Mesenchymal stem cell (in vitro differentiated cells and primary cell): ENCODE measurements at regions not wholly inside any gene's neighbourhood (a gene's known extent, or its start where the extent isn't known, plus 50 kb on each side); places are given as distances from the start of the nearest gene placed in this dataset.

Experiments used
- DNase-seq: peaks from one replicate; pipeline ENCODE4 v3.0.0-alpha.2; 2013
- H2AFZ ChIP-seq: one replicate; pipeline ENCODE4 v1.6.1; 2013; ENCODE audit warnings: low read depth, mild to moderate bottlenecking, control low read depth, inconsistent platforms, low read length, moderate library complexity
- H2AK5ac ChIP-seq: 2 replicates; pipeline ENCODE4 v1.6.1; 2013; ENCODE audit warnings: low read length, moderate library complexity, mild to moderate bottlenecking, inconsistent platforms; ENCODE audit not compliant: severe bottlenecking
- H2BK120ac ChIP-seq: one replicate; pipeline ENCODE4 v1.6.1; 2013; ENCODE audit warnings: low read depth, mild to moderate bottlenecking, inconsistent platforms, low read length, moderate library complexity
- H2BK12ac ChIP-seq, 2 experiments: one replicate each; pipeline ENCODE4 v1.6.1; 2013; ENCODE audit warnings: inconsistent platforms in 2 of 2, low read length in 2 of 2, mild to moderate bottlenecking in 2 of 2, moderate library complexity in 2 of 2, control low read depth in 1 of 2
- H2BK15ac ChIP-seq: one replicate; pipeline ENCODE4 v1.6.1; 2013; ENCODE audit warnings: mild to moderate bottlenecking, low read depth, inconsistent platforms; ENCODE audit not compliant: poor library complexity, severe bottlenecking
- H2BK5ac ChIP-seq: 2 replicates; pipeline ENCODE4 v1.6.1; 2013; ENCODE audit warnings: low read depth, mild to moderate bottlenecking, low read length, control low read depth, inconsistent platforms; ENCODE audit not compliant: poor library complexity, severe bottlenecking
- H3K14ac ChIP-seq, 2 experiments: one replicate each; pipeline ENCODE4 v1.6.1; 2013; ENCODE audit warnings: inconsistent platforms in 2 of 2, low read length in 2 of 2, control low read depth in 1 of 2, mild to moderate bottlenecking in 1 of 2, moderate library complexity in 1 of 2
- H3K18ac ChIP-seq, 2 experiments: one replicate each; pipeline ENCODE4 v1.6.1; 2013; ENCODE audit warnings: inconsistent platforms in 2 of 2, low read length in 2 of 2, control low read depth in 1 of 2, low read depth in 1 of 2, mild to moderate bottlenecking in 1 of 2
- H3K23ac ChIP-seq, 2 experiments: one replicate each; pipeline ENCODE4 v1.6.1; 2013; ENCODE audit warnings: inconsistent platforms in 2 of 2, low read length in 2 of 2, mild to moderate bottlenecking in 2 of 2, moderate library complexity in 2 of 2, control low read depth in 1 of 2
- H3K27ac ChIP-seq: 2 replicates; pipeline ENCODE4 v1.5.1; 2013; ENCODE audit warnings: mild to moderate bottlenecking, moderate library complexity, low read length, control low read depth, inconsistent platforms; ENCODE audit not compliant: poor library complexity, severe bottlenecking
- H3K27me3 ChIP-seq, 2 experiments: 2 replicates each; pipeline versions ENCODE4 v1.6.1 to v1.7.0; 2013; ENCODE audit warnings: low read length in 2 of 2, mild to moderate bottlenecking in 2 of 2, moderate library complexity in 2 of 2, control low read depth in 1 of 2, inconsistent platforms in 1 of 2; ENCODE audit not compliant: control insufficient read depth in 1 of 2, insufficient read depth in 1 of 2
- H3K36me3 ChIP-seq, 2 experiments: 2 replicates each; pipeline versions ENCODE4 v1.6.1 to v1.7.0; 2013; ENCODE audit warnings: low read length in 2 of 2, control low read depth in 1 of 2, inconsistent platforms in 1 of 2, low read depth in 1 of 2, mild to moderate bottlenecking in 1 of 2; ENCODE audit not compliant: insufficient read depth in 2 of 2, control insufficient read depth in 1 of 2
- H3K4ac ChIP-seq, 2 experiments: one replicate each; pipeline ENCODE4 v1.6.1; 2013; ENCODE audit warnings: inconsistent platforms in 2 of 2, low read length in 2 of 2, mild to moderate bottlenecking in 2 of 2, moderate library complexity in 2 of 2, control low read depth in 1 of 2, low read depth in 1 of 2
- H3K4me1 ChIP-seq: 2 replicates; pipeline ENCODE4 v1.6.1; 2013; ENCODE audit warnings: low read depth, low read length, control low read depth; ENCODE audit not compliant: control insufficient read depth, insufficient read depth
- H3K4me2 ChIP-seq: 2 replicates; pipeline ENCODE4 v1.6.1; 2013; ENCODE audit warnings: low read length, mild to moderate bottlenecking, inconsistent platforms; ENCODE audit not compliant: poor library complexity, severe bottlenecking
- H3K4me3 ChIP-seq, 2 experiments: 2 replicates each; pipeline versions ENCODE4 v1.5.1 to v1.7.0; 2013; ENCODE audit warnings: low read length in 2 of 2, mild to moderate bottlenecking in 2 of 2, control low read depth in 1 of 2, low read depth in 1 of 2; ENCODE audit not compliant: insufficient read depth in 1 of 2
- H3K79me1 ChIP-seq: replicated peaks from 2 replicates; pipeline ENCODE4 v1.6.1; 2013; ENCODE audit warnings: mild to moderate bottlenecking, control low read depth, low read length, inconsistent platforms; ENCODE audit not compliant: poor library complexity, severe bottlenecking
- H3K9ac ChIP-seq: 2 replicates; pipeline ENCODE4 v1.7.0; 2013; ENCODE audit warnings: mild to moderate bottlenecking, low read length, moderate library complexity
- H3K9me3 ChIP-seq: 2 replicates; pipeline ENCODE4 v1.7.0; 2013; ENCODE audit warnings: mild to moderate bottlenecking, low read length; ENCODE audit not compliant: control insufficient read depth
- H4K8ac ChIP-seq: one replicate; pipeline ENCODE4 v1.6.1; 2013; ENCODE audit warnings: inconsistent platforms, mild to moderate bottlenecking, low read length, moderate library complexity
- H4K91ac ChIP-seq: one replicate; pipeline ENCODE4 v1.6.1; 2013; ENCODE audit warnings: mild to moderate bottlenecking, low read length, inconsistent platforms
- WGBS: methylation state at CpG from one replicate; pipeline ENCODE4 v1.1.7; 2013; ENCODE audit warnings: mixed read lengths; 5-methylcytosine and 5-hydroxymethylcytosine counted together

- no peak overlapping the region for H2BK5ac ChIP-seq
- no peak overlapping the region for H3K9ac ChIP-seq
- no peak for DNase-seq
- H3K4me2 ChIP-seq: no peak overlapping the region
- no peak overlapping the region for H2AFZ ChIP-seq
- WGBS: 70% methylated on average over 11 of the region's 11 CpGs
- H3K79me1 ChIP-seq: no peaks in the 10 kb centered on the region
- no peak overlapping the region for H3K18ac ChIP-seq
- no peak overlapping the region for H2BK12ac ChIP-seq
- peak overlapping the region; percentile 1 for H2BK15ac ChIP-seq
- H4K91ac ChIP-seq: no peak overlapping the region
- peaks cover 16% of the 10 kb centered on the region for H3K4me1 ChIP-seq
- no peak overlapping the region for H3K23ac ChIP-seq
- H2BK120ac ChIP-seq: no peak overlapping the region
- no peak overlapping the region for H3K4me3 ChIP-seq
- no peak overlapping the region for H2AK5ac ChIP-seq
- no peak overlapping the region for H4K8ac ChIP-seq
- H3K14ac ChIP-seq: no peak overlapping the region
- no peak overlapping the region for H3K27ac ChIP-seq
- no peaks in the 10 kb centered on the region for H3K36me3 ChIP-seq
- no peaks in the 10 kb centered on the region for H3K9me3 ChIP-seq
- H3K27me3 ChIP-seq: peaks cover 4 to 27% of the 10 kb centered on the region in 2 experiments
- no peak overlapping the region for H3K4ac ChIP-seq
Observed at GRCh38 chr6:43858161-43859153, 88.4 kb downstream of the VEGFA start.

GRCh38 chr6:43856005-43856765, 86.2 kb downstream of the VEGFA start:
- no peak overlapping the region for H2AFZ ChIP-seq
- no peaks in the 10 kb centered on the region for H3K79me1 ChIP-seq
- DNase-seq: peak; percentile 83
- 56% methylated on average over 5 of the region's 6 CpGs for WGBS
- no peaks in the 10 kb centered on the region for H3K9me3 ChIP-seq
- peak overlapping the region in 1 of 2 experiments; percentile 67 for H2BK12ac ChIP-seq
- H2BK120ac ChIP-seq: no peak overlapping the region
- no peak overlapping the region for H3K9ac ChIP-seq
- H4K8ac ChIP-seq: no peak overlapping the region
- H3K36me3 ChIP-seq: no peaks in the 10 kb centered on the region
- H2BK15ac ChIP-seq: no peak overlapping the region
- H3K27ac ChIP-seq: no peak overlapping the region
- H3K27me3 ChIP-seq: peaks cover 0 to 23% of the 10 kb centered on the region in 2 experiments
- no peak overlapping the region for H3K4ac ChIP-seq
- H3K4me1 ChIP-seq: peaks cover 32% of the 10 kb centered on the region
- peak overlapping the region in 1 of 2 experiments; percentile 24 for H3K14ac ChIP-seq
- H2AK5ac ChIP-seq: peak overlapping the region; percentile 36
- H2BK5ac ChIP-seq: no peak overlapping the region
- H3K4me2 ChIP-seq: no peak overlapping the region
- no peak overlapping the region for H4K91ac ChIP-seq
- no peak overlapping the region for H3K4me3 ChIP-seq
- peak overlapping the region in 1 of 2 experiments; percentile 21 for H3K18ac ChIP-seq
- no peak overlapping the region for H3K23ac ChIP-seq

GRCh38 chr6:43855247-43855646, 85.2 kb downstream of the VEGFA start:
- H3K4me1 ChIP-seq: peaks cover 40% of the 10 kb centered on the region
- H3K27me3 ChIP-seq: peaks cover 0 to 19% of the 10 kb centered on the region in 2 experiments
- no peak overlapping the region for H4K91ac ChIP-seq
- H2BK12ac ChIP-seq: no peak overlapping the region
- H3K14ac ChIP-seq: peak overlapping the region in 1 of 2 experiments; percentile 9
- no peak overlapping the region for H3K27ac ChIP-seq
- H2BK120ac ChIP-seq: no peak overlapping the region
- H3K4me2 ChIP-seq: no peak overlapping the region
- 95% methylated on average over 6 of the region's 6 CpGs for WGBS
- no peak overlapping the region for H3K18ac ChIP-seq
- H3K79me1 ChIP-seq: no peaks in the 10 kb centered on the region
- no peak overlapping the region for H3K9ac ChIP-seq
- H3K4me3 ChIP-seq: no peak overlapping the region
- no peak overlapping the region for H3K4ac ChIP-seq
- no peak overlapping the region for H4K8ac ChIP-seq
- no peak overlapping the region for H2BK5ac ChIP-seq
- H2BK15ac ChIP-seq: no peak overlapping the region
- no peak overlapping the region for H3K23ac ChIP-seq
- no peaks in the 10 kb centered on the region for H3K36me3 ChIP-seq
- no peak for DNase-seq
- no peak overlapping the region for H2AFZ ChIP-seq
- H3K9me3 ChIP-seq: no peaks in the 10 kb centered on the region
- H2AK5ac ChIP-seq: no peak overlapping the region
